Activated naive CD4-positive, alpha-beta T cell treated with anti-CD3 and anti-CD28 coated beads, Interleukin-2, amount 50 U/mL, for 24 hours (primary cell): ENCODE measurements at regions not wholly inside any gene's neighbourhood (a gene's known extent, or its start where the extent isn't known, plus 50 kb on each side); places are given as distances from the start of the nearest gene placed in this dataset.
"Not testable (repeated sequence)": the region's sequence is repeated elsewhere in the genome, so short reads cannot be mapped to it uniquely, and the experiment has no call there.

Source experiments
- H3K27ac Mint-ChIP-seq: one replicate; pipeline ENCODE4 v1.8.0; 2021; ENCODE audit warnings: mild to moderate bottlenecking, mixed read lengths
- H3K27me3 Mint-ChIP-seq: one replicate; pipeline ENCODE4 v1.8.0; 2021; ENCODE audit warnings: mixed read lengths
- H3K36me3 Mint-ChIP-seq: one replicate; pipeline ENCODE4 v1.8.0; 2021; ENCODE audit warnings: mixed read lengths
- H3K4me1 Mint-ChIP-seq: one replicate; pipeline ENCODE4 v1.8.0; 2021; ENCODE audit warnings: mixed read lengths
- H3K4me3 Mint-ChIP-seq: one replicate; pipeline ENCODE4 v1.8.0; 2021; ENCODE audit warnings: mild to moderate bottlenecking, mixed read lengths
- H3K9me3 Mint-ChIP-seq: one replicate; pipeline ENCODE4 v1.8.0; 2021; ENCODE audit warnings: mixed read lengths

GRCh38 chr18:70754486-70754885 lies 465.6 kb downstream of the SOCS6 start:
- peaks cover 21% of the 10 kb centered on the region for H3K9me3 Mint-ChIP-seq

GRCh38 chr18:70732916-70733315 lies 444.1 kb downstream of the SOCS6 start:
- Mint-ChIP-seq H3K27ac (no peak overlapping the region), H3K36me3 (peaks cover 4% of the 10 kb centered on the region), H3K9me3 (peaks cover 4% of the 10 kb centered on the region), H3K4me3 (no peak overlapping the region), H3K4me1 (peaks cover 15% of the 10 kb centered on the region), H3K27me3 (no peaks in the 10 kb centered on the region)

More at GRCh38 chr18:70754486-70754885, 465.6 kb downstream of the SOCS6 start:
- no peak overlapping the region for H3K4me3 Mint-ChIP-seq
- H3K4me1 Mint-ChIP-seq = no peaks in the 10 kb centered on the region
- no peaks in the 10 kb centered on the region for H3K27me3 Mint-ChIP-seq
- peaks cover 4% of the 10 kb centered on the region for H3K36me3 Mint-ChIP-seq
- no peak overlapping the region for H3K27ac Mint-ChIP-seq

- Mint-ChIP-seq H3K27ac (no peak overlapping the region), H3K27me3 (no peaks in the 10 kb centered on the region), H3K9me3 (peaks cover 4% of the 10 kb centered on the region)
Observed at GRCh38 chr18:70732188-70732587, 443.3 kb downstream of the SOCS6 start.

GRCh38 chr18:70720607-70721006 lies 431.8 kb downstream of the SOCS6 start:
- no peaks in the 10 kb centered on the region for H3K27me3 Mint-ChIP-seq
- H3K27ac Mint-ChIP-seq = no peak overlapping the region
- H3K4me1 Mint-ChIP-seq = peaks cover 10% of the 10 kb centered on the region
- no peaks in the 10 kb centered on the region for H3K9me3 Mint-ChIP-seq
- no peaks in the 10 kb centered on the region for H3K36me3 Mint-ChIP-seq
- no peak overlapping the region for H3K4me3 Mint-ChIP-seq

More at GRCh38 chr18:70732188-70732587, 443.3 kb downstream of the SOCS6 start:
- no peak overlapping the region for H3K4me3 Mint-ChIP-seq
- H3K36me3 Mint-ChIP-seq = peaks cover 4% of the 10 kb centered on the region
- peaks cover 20% of the 10 kb centered on the region for H3K4me1 Mint-ChIP-seq

GRCh38 chr18:70709720-70710119 lies 420.9 kb downstream of the SOCS6 start:
- no peaks in the 10 kb centered on the region for H3K27me3 Mint-ChIP-seq
- peaks cover 27% of the 10 kb centered on the region for H3K4me1 Mint-ChIP-seq
- peak overlapping the region; percentile 30 for H3K27ac Mint-ChIP-seq
- H3K4me3 Mint-ChIP-seq = peak overlapping the region; percentile 15
- peaks cover 6% of the 10 kb centered on the region for H3K9me3 Mint-ChIP-seq
- peaks cover 8% of the 10 kb centered on the region for H3K36me3 Mint-ChIP-seq

- no peak overlapping the region for H3K4me3 Mint-ChIP-seq
- H3K4me1 Mint-ChIP-seq = peaks cover 27% of the 10 kb centered on the region
- H3K9me3 Mint-ChIP-seq = peaks cover 6% of the 10 kb centered on the region
- H3K27me3 Mint-ChIP-seq = no peaks in the 10 kb centered on the region
- H3K27ac Mint-ChIP-seq = no peak overlapping the region
- peaks cover 8% of the 10 kb centered on the region for H3K36me3 Mint-ChIP-seq
Observed at GRCh38 chr18:70709144-70709543, 420.3 kb downstream of the SOCS6 start.

GRCh38 chr18:70705831-70706416 lies 417.1 kb downstream of the SOCS6 start:
- H3K27ac Mint-ChIP-seq = no peak overlapping the region
- H3K4me3 Mint-ChIP-seq = no peak overlapping the region
- H3K9me3 Mint-ChIP-seq = peaks cover 6% of the 10 kb centered on the region
- peaks cover 9% of the 10 kb centered on the region for H3K36me3 Mint-ChIP-seq
- no peaks in the 10 kb centered on the region for H3K27me3 Mint-ChIP-seq
- peaks cover 28% of the 10 kb centered on the region for H3K4me1 Mint-ChIP-seq

GRCh38 chr18:70700496-70700895 lies 411.7 kb downstream of the SOCS6 start:
- H3K36me3 Mint-ChIP-seq = peaks cover 9% of the 10 kb centered on the region
- peaks cover 13% of the 10 kb centered on the region for H3K9me3 Mint-ChIP-seq
- no peak overlapping the region for H3K4me3 Mint-ChIP-seq
- no peaks in the 10 kb centered on the region for H3K27me3 Mint-ChIP-seq
- peaks cover 20% of the 10 kb centered on the region for H3K4me1 Mint-ChIP-seq
- H3K27ac Mint-ChIP-seq = no peak overlapping the region

- Mint-ChIP-seq H3K27ac (no peak overlapping the region), H3K4me3 (no peak overlapping the region), H3K27me3 (no peaks in the 10 kb centered on the region), H3K36me3 (peaks cover 9% of the 10 kb centered on the region), H3K9me3 (peaks cover 13% of the 10 kb centered on the region), H3K4me1 (peaks cover 21% of the 10 kb centered on the region)
Observed at GRCh38 chr18:70698574-70698973, 409.7 kb downstream of the SOCS6 start.

GRCh38 chr18:70693246-70693645 lies 404.4 kb downstream of the SOCS6 start:
- Mint-ChIP-seq H3K27ac (no peak overlapping the region), H3K4me3 (no peak overlapping the region), H3K9me3 (peaks cover 7% of the 10 kb centered on the region), H3K36me3 (peaks cover 9% of the 10 kb centered on the region), H3K4me1 (peaks cover 31% of the 10 kb centered on the region), H3K27me3 (no peaks in the 10 kb centered on the region)

- H3K27ac Mint-ChIP-seq, H3K4me3 Mint-ChIP-seq, H3K9me3 Mint-ChIP-seq, H3K36me3 Mint-ChIP-seq, H3K27me3 Mint-ChIP-seq: not testable (repeated sequence)
- peaks cover 47% of the 10 kb centered on the region for H3K4me1 Mint-ChIP-seq
Observed at GRCh38 chr18:70689765-70690164, 400.9 kb downstream of the SOCS6 start.

GRCh38 chr18:70688286-70688685 lies 399.4 kb downstream of the SOCS6 start:
- Mint-ChIP-seq H3K27me3 (no peaks in the 10 kb centered on the region), H3K27ac (peak overlapping the region; percentile 67), H3K9me3 (peaks cover 4% of the 10 kb centered on the region), H3K4me1 (peaks cover 55% of the 10 kb centered on the region), H3K36me3 (peaks cover 3% of the 10 kb centered on the region), H3K4me3 (peak overlapping the region; percentile 31)

GRCh38 chr18:70684821-70685220 lies 396.0 kb downstream of the SOCS6 start:
- peaks cover 45% of the 10 kb centered on the region for H3K4me1 Mint-ChIP-seq

GRCh38 chr18:70683263-70683662 lies 394.4 kb downstream of the SOCS6 start:
- Mint-ChIP-seq H3K27ac (peak overlapping the region; percentile 93), H3K4me1 (peaks cover 46% of the 10 kb centered on the region), H3K36me3 (peaks cover 11% of the 10 kb centered on the region), H3K4me3 (peak overlapping the region; percentile 60), H3K27me3 (no peaks in the 10 kb centered on the region), H3K9me3 (no peaks in the 10 kb centered on the region)

More at GRCh38 chr18:70684821-70685220, 396.0 kb downstream of the SOCS6 start:
- Mint-ChIP-seq H3K4me3 (no peak overlapping the region), H3K9me3 (no peaks in the 10 kb centered on the region), H3K27ac (no peak overlapping the region), H3K27me3 (no peaks in the 10 kb centered on the region), H3K36me3 (peaks cover 9% of the 10 kb centered on the region)

- Mint-ChIP-seq H3K9me3 (no peaks in the 10 kb centered on the region), H3K4me3 (no peak overlapping the region), H3K27ac (no peak overlapping the region), H3K4me1 (peaks cover 62% of the 10 kb centered on the region), H3K36me3 (peaks cover 7% of the 10 kb centered on the region), H3K27me3 (no peaks in the 10 kb centered on the region)
Observed at GRCh38 chr18:70674896-70675295, 386.1 kb downstream of the SOCS6 start.

- H3K27me3 Mint-ChIP-seq = no peaks in the 10 kb centered on the region
- peak overlapping the region; percentile 12 for H3K4me3 Mint-ChIP-seq
- peaks cover 62% of the 10 kb centered on the region for H3K4me1 Mint-ChIP-seq
- peaks cover 5% of the 10 kb centered on the region for H3K36me3 Mint-ChIP-seq
- no peaks in the 10 kb centered on the region for H3K9me3 Mint-ChIP-seq
- H3K27ac Mint-ChIP-seq = peak overlapping the region; percentile 85
Observed at GRCh38 chr18:70673831-70674230, 385.0 kb downstream of the SOCS6 start.

- H3K4me3 Mint-ChIP-seq = peak overlapping the region; percentile 66
Observed at GRCh38 chr18:70672581-70672980, 383.7 kb downstream of the SOCS6 start.

More at GRCh38 chr18:70672581-70672980, 383.7 kb downstream of the SOCS6 start:
- Mint-ChIP-seq H3K27ac (peak overlapping the region; percentile 85), H3K36me3 (peaks cover 7% of the 10 kb centered on the region), H3K4me1 (peaks cover 65% of the 10 kb centered on the region), H3K9me3 (no peaks in the 10 kb centered on the region), H3K27me3 (no peaks in the 10 kb centered on the region)
